Uterus (tissue), 2 donors: ENCODE measurements at regions not wholly inside any gene's neighbourhood (a gene's known extent, or its start where the extent isn't known, plus 50 kb on each side); places are given as distances from the start of the nearest gene placed in this dataset.

Experiments
- CTCF ChIP-seq, 4 experiments: fragments of 200-600 bp in 2 of 4; fragments of 450-650 bp in 2 of 4; sonication (generic) in 2 of 4; IDR thresholded peaks; one replicate each; pipeline ENCODE4 v1.5.1; 2016 to 2019; ENCODE audit warnings: antibody characterized with exemption in 4 of 4, mild to moderate bottlenecking in 2 of 4, moderate library complexity in 1 of 4
- POLR2A ChIP-seq, 2 donors: fragments of 450-650 bp; IDR thresholded peaks; one replicate each; pipeline ENCODE4 v1.6.1; 2016; ENCODE audit warnings: antibody characterized with exemption in 2 of 2, mild to moderate bottlenecking in 1 of 2, moderate library complexity in 1 of 2

GRCh38 chr6:12404651-12405050 lies 114.5 kb downstream of the EDN1 start:
- TF ChIP-seq CTCF (IDR thresholded peaks at IDR 0.05) (no peak), POLR2A (IDR thresholded peaks at IDR 0.05) (no peak)
